ENCODE measurements at regions not wholly inside any gene's neighbourhood (a gene's known extent, or its start where the extent isn't known, plus 50 kb on each side); places are given as distances from the start of the nearest gene placed in this dataset.
"Not testable (repeated sequence)": the region's sequence is repeated elsewhere in the genome, so short reads cannot be mapped to it uniquely, and the experiment has no call there.

DNA sequence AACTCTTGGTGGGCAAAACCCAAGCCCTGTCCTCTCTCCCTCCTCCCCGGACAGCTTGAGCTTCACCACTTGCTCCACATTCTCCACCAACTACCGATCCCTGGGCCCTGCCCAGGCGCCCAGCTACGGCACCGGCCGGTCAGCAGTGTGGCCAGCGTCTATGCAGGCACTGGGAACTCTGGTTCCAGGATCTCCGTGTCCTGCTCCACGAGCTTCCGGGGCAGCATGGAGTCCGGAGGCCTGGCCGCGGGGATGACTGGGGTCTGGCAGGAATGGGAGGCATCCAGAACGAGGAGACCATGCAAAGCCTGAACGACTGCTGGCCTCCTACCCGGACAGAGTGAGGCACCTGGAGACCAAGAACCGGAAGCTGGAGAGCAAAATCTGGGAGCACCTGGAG is 68.9 kb upstream of the RTL6 start:
- 61% methylated on average over 7 of the region's 17 CpGs for WGBS (ENCODE audit: low lambda C conversion rate)
- H3K4me3 ChIP-seq (ENCODE audit: low read depth in 2 of 2, low read length in 1 of 2): no peak overlapping the region
- no peak for DNase-seq

GRCh38 chr22:44562651-44563050 is 64.6 kb upstream of the RTL6 start:
- H3K9me3 ChIP-seq: peaks cover 13% of the 10 kb centered on the region; the same call in 1 of the 2 replicates
- H4K20me1 ChIP-seq (ENCODE audit: insufficient read depth); H3K79me2 ChIP-seq (ENCODE audit: insufficient read depth); H3K4me3 ChIP-seq (ENCODE audit: low read depth in 2 of 2, low read length in 1 of 2); H2AFZ ChIP-seq (ENCODE audit: low read depth); H3K27me3 ChIP-seq (ENCODE audit: insufficient read depth); H3K4me2 ChIP-seq; H3K9me2 ChIP-seq; H3F3A ChIP-seq (replicated peaks; ENCODE audit: insufficient read depth); CTCF ChIA-PET; DNase-seq; POLR2A ChIA-PET; H3K9ac ChIP-seq; H3K36me3 ChIP-seq (replicated peaks in 1 of 2; ENCODE audit: control insufficient read depth in 1 of 2, insufficient read depth in 2 of 2, low read length in 1 of 2); H3K27ac ChIP-seq (ENCODE audit: low read depth in 2 of 2, low read length in 1 of 2); H3K4me1 ChIP-seq (ENCODE audit: control insufficient read depth in 1 of 2, insufficient read depth in 2 of 2, low read depth in 1 of 2, low read length in 1 of 2): not testable (repeated sequence)
- 48% methylated on average over 7 of the region's 7 CpGs for WGBS (ENCODE audit: low lambda C conversion rate)

More for the DNA sequence above, 68.9 kb upstream of the RTL6 start:
- H3K4me2 ChIP-seq: no peak overlapping the region
- no peaks in the 10 kb centered on the region for H3K27me3 ChIP-seq (ENCODE audit: insufficient read depth)
- ChIA-PET POLR2A (no interaction called here), CTCF (interaction anchor here (0.9 to 1.9 kb wide), 4 partner anchors 10 to 573 kb away, joined by 3 to 11 read pairs (median 7); no protein-coding TSS in a partner anchor)
- H3K79me2 ChIP-seq (ENCODE audit: insufficient read depth): no peaks in the 10 kb centered on the region
- H3K4me1 ChIP-seq (ENCODE audit: control insufficient read depth in 1 of 2, insufficient read depth in 2 of 2, low read depth in 1 of 2, low read length in 1 of 2): no peaks in the 10 kb centered on the region
- H3K9ac ChIP-seq: no peak overlapping the region
- H3F3A ChIP-seq (replicated peaks; ENCODE audit: insufficient read depth): no peaks in the 10 kb centered on the region
- no peak for TF ChIP-seq NFIC (IDR thresholded peaks at IDR 0.05; ENCODE audit: borderline replicate concordance)
- TF ChIP-seq MEF2A (IDR thresholded peaks at IDR 0.05; ENCODE audit: borderline replicate concordance, low read depth): no peak
- TF ChIP-seq EZH2phosphoT487 (IDR thresholded peaks at IDR 0.05; ENCODE audit: borderline replicate concordance, low read depth): no peak
- no peak for TF ChIP-seq SMC3 (IDR thresholded peaks at IDR 0.05; ENCODE audit: low read depth, low read length)
- no peak for TF ChIP-seq PBX3 (IDR thresholded peaks at IDR 0.05)
- TF ChIP-seq ELF1 (IDR thresholded peaks at IDR 0.05): no peak
- TF ChIP-seq TCF12 (IDR thresholded peaks at IDR 0.05): no peak
- TF ChIP-seq RCOR1 (IDR thresholded peaks at IDR 0.05; ENCODE audit: low read length): no peak
- no peaks in the 10 kb centered on the region for H3K9me2 ChIP-seq
- H3K27ac ChIP-seq (ENCODE audit: low read depth in 2 of 2, low read length in 1 of 2): no peak overlapping the region
- peaks cover 13% of the 10 kb centered on the region; the same call in 1 of the 2 replicates for H3K9me3 ChIP-seq
- no peak overlapping the region for H2AFZ ChIP-seq (ENCODE audit: low read depth)
- no peaks in the 10 kb centered on the region for H3K36me3 ChIP-seq (replicated peaks in 1 of 2; ENCODE audit: control insufficient read depth in 1 of 2, insufficient read depth in 2 of 2, low read length in 1 of 2)
- no peaks in the 10 kb centered on the region for H4K20me1 ChIP-seq (ENCODE audit: insufficient read depth)

- H3K9me3 ChIP-seq: peaks cover 13% of the 10 kb centered on the region; the same call in 1 of the 2 replicates
- no peak for DNase-seq
- H3K4me2 ChIP-seq: no peak overlapping the region
- TF ChIP-seq RXRA (IDR thresholded peaks at IDR 0.05; ENCODE audit: borderline replicate concordance, low read depth) (no peak), NFIC (IDR thresholded peaks at IDR 0.05; ENCODE audit: borderline replicate concordance) (no peak), GABPA (IDR thresholded peaks at IDR 0.05; ENCODE audit: low read depth) (no peak), GATA2 (CRISPR knock-in tag; IDR thresholded peaks at IDR 0.05) (no peak), JUND (IDR thresholded peaks at IDR 0.05) (no peak), RCOR1 (IDR thresholded peaks at IDR 0.05; ENCODE audit: low read length) (no peak), FOSL2 (IDR thresholded peaks at IDR 0.05; ENCODE audit: borderline replicate concordance, low read depth) (no peak), TCF12 (IDR thresholded peaks at IDR 0.05) (no peak), RAD21 (IDR thresholded peaks at IDR 0.05; ENCODE audit: low read length) (no peak), POLR2AphosphoS5 (IDR thresholded peaks at IDR 0.05; ENCODE audit: low read depth, low read length) (no peak), FOXJ3 (CRISPR knock-in tag; IDR thresholded peaks at IDR 0.05) (no peak), TAF1 (IDR thresholded peaks at IDR 0.05; ENCODE audit: borderline replicate concordance, low read depth, low read length) (no peak), SMC3 (IDR thresholded peaks at IDR 0.05; ENCODE audit: low read depth, low read length) (no peak), NRF1 (IDR thresholded peaks at IDR 0.05; ENCODE audit: low read depth, low read length) (no peak), EZH2phosphoT487 (IDR thresholded peaks at IDR 0.05; ENCODE audit: borderline replicate concordance, low read depth) (no peak)
- TF ChIP-seq, protein P1, sequence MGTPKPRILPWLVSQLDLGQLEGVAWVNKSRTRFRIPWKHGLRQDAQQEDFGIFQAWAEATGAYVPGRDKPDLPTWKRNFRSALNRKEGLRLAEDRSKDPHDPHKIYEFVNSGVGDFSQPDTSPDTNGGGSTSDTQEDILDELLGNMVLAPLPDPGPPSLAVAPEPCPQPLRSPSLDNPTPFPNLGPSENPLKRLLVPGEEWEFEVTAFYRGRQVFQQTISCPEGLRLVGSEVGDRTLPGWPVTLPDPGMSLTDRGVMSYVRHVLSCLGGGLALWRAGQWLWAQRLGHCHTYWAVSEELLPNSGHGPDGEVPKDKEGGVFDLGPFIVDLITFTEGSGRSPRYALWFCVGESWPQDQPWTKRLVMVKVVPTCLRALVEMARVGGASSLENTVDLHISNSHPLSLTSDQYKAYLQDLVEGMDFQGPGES (IDR thresholded peaks at IDR 0.05; ENCODE audit: low read depth, low read length): no peak
- no peak overlapping the region for H3K9ac ChIP-seq
- H3K27ac ChIP-seq (ENCODE audit: low read depth in 2 of 2, low read length in 1 of 2): no peak overlapping the region
- WGBS (ENCODE audit: low lambda C conversion rate): 49% methylated on average over 6 of the region's 6 CpGs
- no peak overlapping the region for H2AFZ ChIP-seq (ENCODE audit: low read depth)
- ChIA-PET POLR2A (no interaction called here), CTCF (no interaction called here)
- no peaks in the 10 kb centered on the region for H3F3A ChIP-seq (replicated peaks; ENCODE audit: insufficient read depth)
- no peaks in the 10 kb centered on the region for H3K36me3 ChIP-seq (replicated peaks in 1 of 2; ENCODE audit: control insufficient read depth in 1 of 2, insufficient read depth in 2 of 2, low read length in 1 of 2)
- no peaks in the 10 kb centered on the region for H4K20me1 ChIP-seq (ENCODE audit: insufficient read depth)
- H3K27me3 ChIP-seq (ENCODE audit: insufficient read depth): peaks cover 9% of the 10 kb centered on the region; the same call in 1 of the 2 replicates
- H3K4me1 ChIP-seq (ENCODE audit: control insufficient read depth in 1 of 2, insufficient read depth in 2 of 2, low read depth in 1 of 2, low read length in 1 of 2): no peaks in the 10 kb centered on the region
- H3K4me3 ChIP-seq (ENCODE audit: low read depth in 2 of 2, low read length in 1 of 2): no peak overlapping the region
- H3K79me2 ChIP-seq (ENCODE audit: insufficient read depth): no peaks in the 10 kb centered on the region
- no peaks in the 10 kb centered on the region for H3K9me2 ChIP-seq
Measured at GRCh38 chr22:44561139-44561840, 63.3 kb upstream of the RTL6 start.
